Caco-2 (cell line): ENCODE measurements at regions not wholly inside any gene's neighbourhood (a gene's known extent, or its start where the extent isn't known, plus 50 kb on each side); places are given as distances from the start of the nearest gene placed in this dataset.

Source experiments
- BruUV-seq: library from RNA; stranded (reverse); fragments of 400-500 nt; replicated peaks from 2 replicates; lab custom pipeline; 2021; lab: Mats Ljungman, UMichigan
- CTCF ChIA-PET: fragments of 300-600 bp; sonication (Branson Sonifier 250); formaldehyde crosslinking; loops from one replicate; lab custom pipeline; 2022; ENCODE audit warnings: antibody characterized with exemption; lab: Charles Lee
- POLR2A ChIA-PET: fragments of 300-600 bp; sonication (Branson Sonifier 250); formaldehyde crosslinking; loops from one replicate; lab custom pipeline; 2022; ENCODE audit warnings: antibody characterized with exemption; lab: Charles Lee
- DNase-seq, 2 experiments: peaks; one replicate each; pipeline versions ENCODE4 v3.0.0 to v3.0.0-alpha.2; 2020 to 2022
- H3K27me3 ChIP-seq: replicated peaks from 2 replicates; pipeline ENCODE4 v1.6.0; 2011; ENCODE audit warnings: low read length; ENCODE audit not compliant: control insufficient read depth, insufficient read depth
- H3K36me3 ChIP-seq: 2 replicates; pipeline ENCODE4 v1.5.1; 2011; ENCODE audit warnings: low read length; ENCODE audit not compliant: control insufficient read depth, insufficient read depth
- H3K4me1 ChIP-seq: fragments of 250-450 bp; sonication (Bioruptor Pico); 2 replicates; pipeline ENCODE4 v1.5.1; 2020; ENCODE audit warnings: mild to moderate bottlenecking
- H3K4me3 ChIP-seq: 2 replicates; pipeline ENCODE4 v1.5.1; 2011; ENCODE audit warnings: low read depth, mild to moderate bottlenecking, control low read depth, low read length
- H3K9me3 ChIP-seq: fragments of 250-450 bp; sonication (Bioruptor Pico); 2 replicates; pipeline ENCODE4 v1.5.1; 2020; ENCODE audit warnings: mild to moderate bottlenecking, moderate library complexity
- H3K27ac Mint-ChIP-seq: one replicate; pipeline ENCODE4 v1.8.0; 2022; ENCODE audit warnings: mixed read lengths; ENCODE audit not compliant: unreplicated experiment
- H3K27me3 Mint-ChIP-seq: one replicate; pipeline ENCODE4 v1.8.0; 2022; ENCODE audit warnings: mixed read lengths; ENCODE audit not compliant: insufficient read depth, unreplicated experiment
- H3K36me3 Mint-ChIP-seq: one replicate; pipeline ENCODE4 v1.8.0; 2022; ENCODE audit warnings: mild to moderate bottlenecking, mixed read lengths; ENCODE audit not compliant: insufficient read depth, unreplicated experiment
- H3K4me1 Mint-ChIP-seq: one replicate; pipeline ENCODE4 v1.8.0; 2022; ENCODE audit warnings: low read depth, mixed read lengths; ENCODE audit not compliant: unreplicated experiment
- H3K4me3 Mint-ChIP-seq: one replicate; pipeline ENCODE4 v1.8.0; 2022; ENCODE audit warnings: mild to moderate bottlenecking, moderate library complexity, mixed read lengths; ENCODE audit not compliant: unreplicated experiment
- H3K9me3 Mint-ChIP-seq: one replicate; pipeline ENCODE4 v1.8.0; 2022; ENCODE audit warnings: mixed read lengths; ENCODE audit not compliant: unreplicated experiment
- CTCF ChIP-seq, 2 experiments: fragments of 200-600 bp in 1 of 2; IDR thresholded peaks; 1 replicate in 1 of 2; 2 replicates in 1 of 2; pipeline versions ENCODE4 v1.5.1 to v1.8.0; 2011 to 2022; ENCODE audit warnings: antibody characterized with exemption in 1 of 2, control low read depth in 1 of 2, inconsistent platforms in 1 of 2, low read depth in 1 of 2, low read length in 1 of 2, mild to moderate bottlenecking in 1 of 2, moderate library complexity in 1 of 2; ENCODE audit not compliant: insufficient read depth in 1 of 2, severe bottlenecking in 1 of 2, unreplicated experiment in 1 of 2
- intact Hi-C: fragments of 100-400 bp; cut with micrococcal nuclease; formaldehyde crosslinking; loops from one replicate; pipeline ENCODE4 v1.10.0; 2022; ENCODE audit not compliant: unreplicated experiment

DNA sequence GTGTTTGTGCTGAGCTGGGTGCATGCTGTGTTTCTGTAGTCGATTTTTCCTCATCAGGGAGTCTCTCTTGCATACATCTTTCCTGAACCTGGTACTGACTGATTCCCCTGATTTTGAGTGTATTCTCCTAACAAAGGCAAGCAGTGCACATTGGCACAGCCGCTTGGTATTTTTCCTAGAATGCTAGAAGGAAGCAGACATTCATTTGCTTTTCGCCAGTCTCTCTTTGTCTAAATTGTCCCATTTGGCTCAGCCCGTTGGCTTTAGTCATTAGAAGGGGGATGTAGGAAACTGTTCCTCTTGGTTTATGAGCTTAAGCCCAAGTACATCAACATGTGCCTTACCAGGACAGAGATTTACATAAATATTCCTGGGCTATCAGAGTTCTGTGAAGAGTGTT lies 266.1 kb upstream of the TMTC4 start:
- H3K36me3 Mint-ChIP-seq, result no peaks in the 10 kb centered on the region
- intact Hi-C loops, result no loop called here
- CTCF ChIA-PET, result no interaction called here
- Histone ChIP-seq H3K4me1 (no peaks in the 10 kb centered on the region), H3K9me3 (no peaks in the 10 kb centered on the region; the same call in 1 of the 2 replicates), H3K27me3 (no peaks in the 10 kb centered on the region), H3K4me3 (no peak overlapping the region), H3K36me3 (no peaks in the 10 kb centered on the region)
- H3K4me3 Mint-ChIP-seq, result no peak overlapping the region
- no peak overlapping the region for H3K27ac Mint-ChIP-seq
- TF ChIP-seq CTCF (IDR thresholded peaks at IDR 0.05; ENCODE audit: insufficient read depth in 1 of 2, low read depth in 1 of 2, low read length in 1 of 2, severe bottlenecking in 1 of 2, unreplicated experiment in 1 of 2), result no peak
- no peak for DNase-seq
- H3K27me3 Mint-ChIP-seq, result peaks cover 17% of the 10 kb centered on the region
- H3K9me3 Mint-ChIP-seq, result peaks cover 3% of the 10 kb centered on the region
- H3K4me1 Mint-ChIP-seq, result no peaks in the 10 kb centered on the region
- BruUV-seq, result no TSS peak
- POLR2A ChIA-PET, result no interaction called here

DNA sequence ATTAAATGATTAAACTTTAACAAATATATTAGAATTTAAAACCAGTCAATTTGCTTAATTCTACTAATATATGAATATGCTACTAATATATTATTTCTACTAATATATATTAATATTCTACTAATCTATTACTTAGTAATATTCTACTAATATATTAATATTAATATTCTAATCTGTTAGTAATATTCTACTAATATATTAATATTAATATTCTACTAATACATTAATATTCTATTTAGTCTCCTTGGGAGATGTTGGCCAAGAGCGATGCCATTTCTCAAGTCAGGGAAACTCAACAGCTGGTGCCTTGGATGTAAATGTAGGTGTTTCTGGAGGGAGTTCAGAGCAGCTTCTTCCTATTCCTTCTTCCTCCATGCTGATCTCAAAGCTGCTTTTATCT lies 259.2 kb upstream of the TMTC4 start:
- no peak for DNase-seq
- Mint-ChIP-seq H3K4me1 (no peaks in the 10 kb centered on the region), H3K36me3 (no peaks in the 10 kb centered on the region), H3K4me3 (no peak overlapping the region), H3K27ac (no peak overlapping the region), H3K27me3 (peaks cover 14% of the 10 kb centered on the region), H3K9me3 (no peaks in the 10 kb centered on the region)
- no peak for TF ChIP-seq CTCF (IDR thresholded peaks at IDR 0.05; ENCODE audit: insufficient read depth in 1 of 2, low read depth in 1 of 2, low read length in 1 of 2, severe bottlenecking in 1 of 2, unreplicated experiment in 1 of 2)
- Histone ChIP-seq H3K9me3 (no peaks in the 10 kb centered on the region), H3K4me3 (no peak overlapping the region), H3K36me3 (no peaks in the 10 kb centered on the region), H3K4me1 (no peaks in the 10 kb centered on the region), H3K27me3 (0 out of 2 replicates have a peak, but pooled peaks cover 1% of the 10 kb centered on the region)
- BruUV-seq, result no TSS peak
- POLR2A ChIA-PET, result no interaction called here
- intact Hi-C loops, result no loop called here
- CTCF ChIA-PET, result no interaction called here

- TF ChIP-seq CTCF (IDR thresholded peaks at IDR 0.05; ENCODE audit: insufficient read depth in 1 of 2, low read depth in 1 of 2, low read length in 1 of 2, severe bottlenecking in 1 of 2, unreplicated experiment in 1 of 2), result no peak
- Mint-ChIP-seq H3K4me1 (no peaks in the 10 kb centered on the region), H3K4me3 (no peak overlapping the region), H3K9me3 (no peaks in the 10 kb centered on the region), H3K27ac (no peak overlapping the region), H3K36me3 (no peaks in the 10 kb centered on the region), H3K27me3 (peaks cover 8% of the 10 kb centered on the region)
- Histone ChIP-seq H3K36me3 (no peaks in the 10 kb centered on the region), H3K9me3 (no peaks in the 10 kb centered on the region), H3K27me3 (no peaks in the 10 kb centered on the region; the same call in 1 of the 2 replicates), H3K4me1 (no peaks in the 10 kb centered on the region), H3K4me3 (no peak overlapping the region)
- POLR2A ChIA-PET, result no interaction called here
- CTCF ChIA-PET, result no interaction called here
- BruUV-seq, result no TSS peak
- intact Hi-C loops, result no loop called here
- no peak for DNase-seq
Measured at GRCh38 chr13:100922599-100922998, 248.0 kb upstream of the TMTC4 start.
